ENCODE measurements at regions not wholly inside any gene's neighbourhood (a gene's known extent, or its start where the extent isn't known, plus 50 kb on each side); places are given as distances from the start of the nearest gene placed in this dataset.

GRCh38 chr7:11244149-11244548, 270.5 kb downstream of the PHF14 start:
- TF ChIP-seq, protein P1, sequence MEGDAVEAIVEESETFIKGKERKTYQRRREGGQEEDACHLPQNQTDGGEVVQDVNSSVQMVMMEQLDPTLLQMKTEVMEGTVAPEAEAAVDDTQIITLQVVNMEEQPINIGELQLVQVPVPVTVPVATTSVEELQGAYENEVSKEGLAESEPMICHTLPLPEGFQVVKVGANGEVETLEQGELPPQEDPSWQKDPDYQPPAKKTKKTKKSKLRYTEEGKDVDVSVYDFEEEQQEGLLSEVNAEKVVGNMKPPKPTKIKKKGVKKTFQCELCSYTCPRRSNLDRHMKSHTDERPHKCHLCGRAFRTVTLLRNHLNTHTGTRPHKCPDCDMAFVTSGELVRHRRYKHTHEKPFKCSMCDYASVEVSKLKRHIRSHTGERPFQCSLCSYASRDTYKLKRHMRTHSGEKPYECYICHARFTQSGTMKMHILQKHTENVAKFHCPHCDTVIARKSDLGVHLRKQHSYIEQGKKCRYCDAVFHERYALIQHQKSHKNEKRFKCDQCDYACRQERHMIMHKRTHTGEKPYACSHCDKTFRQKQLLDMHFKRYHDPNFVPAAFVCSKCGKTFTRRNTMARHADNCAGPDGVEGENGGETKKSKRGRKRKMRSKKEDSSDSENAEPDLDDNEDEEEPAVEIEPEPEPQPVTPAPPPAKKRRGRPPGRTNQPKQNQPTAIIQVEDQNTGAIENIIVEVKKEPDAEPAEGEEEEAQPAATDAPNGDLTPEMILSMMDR (IDR thresholded peaks at IDR 0.05; ENCODE audit: low read depth, low read length) = no peak
- TF ChIP-seq POLR2A (IDR thresholded peaks at IDR 0.05; ENCODE audit: extremely low read depth, insufficient read length) = no peak
- no peak for TF ChIP-seq MYC (IDR thresholded peaks at IDR 0.05; ENCODE audit: low read depth, low read length)
- TF ChIP-seq MAX (IDR thresholded peaks at IDR 0.05; ENCODE audit: low read depth, low read length) = no peak
- no peak for DNase-seq (ENCODE audit: low read depth)
- H3K4me3 ChIP-seq (ENCODE audit: low read depth, low read length) = no peak overlapping the region

GRCh38 chr7:11247545-11247944, 273.9 kb downstream of the PHF14 start:
- no peak for TF ChIP-seq MAX (IDR thresholded peaks at IDR 0.05; ENCODE audit: low read depth, low read length)
- no peak for TF ChIP-seq MYC (IDR thresholded peaks at IDR 0.05; ENCODE audit: low read depth, low read length)
- TF ChIP-seq, protein P1 (IDR thresholded peaks at IDR 0.05; ENCODE audit: low read depth, low read length) = no peak
- no peak for TF ChIP-seq POLR2A (IDR thresholded peaks at IDR 0.05; ENCODE audit: extremely low read depth, insufficient read length)
- DNase-seq (ENCODE audit: low read depth) = no peak
- no peak overlapping the region for H3K4me3 ChIP-seq (ENCODE audit: low read depth, low read length)

GRCh38 chr7:11251436-11251835, 277.8 kb downstream of the PHF14 start:
- no peak for DNase-seq (ENCODE audit: low read depth)
- no peak for TF ChIP-seq POLR2A (IDR thresholded peaks at IDR 0.05; ENCODE audit: extremely low read depth, insufficient read length)
- TF ChIP-seq, protein P1 (IDR thresholded peaks at IDR 0.05; ENCODE audit: low read depth, low read length) = no peak
- TF ChIP-seq MYC (IDR thresholded peaks at IDR 0.05; ENCODE audit: low read depth, low read length) = no peak
- no peak for TF ChIP-seq MAX (IDR thresholded peaks at IDR 0.05; ENCODE audit: low read depth, low read length)
- H3K4me3 ChIP-seq (ENCODE audit: low read depth, low read length) = no peak overlapping the region

- TF ChIP-seq MYC (IDR thresholded peaks at IDR 0.05; ENCODE audit: low read depth, low read length) (no peak), MAX (IDR thresholded peaks at IDR 0.05; ENCODE audit: low read depth, low read length) (no peak), POLR2A (IDR thresholded peaks at IDR 0.05; ENCODE audit: extremely low read depth, insufficient read length) (no peak)
- TF ChIP-seq, protein P1 (IDR thresholded peaks at IDR 0.05; ENCODE audit: low read depth, low read length) = no peak
- no peak overlapping the region for H3K4me3 ChIP-seq (ENCODE audit: low read depth, low read length)
- no peak for DNase-seq (ENCODE audit: low read depth)
These were observed 278.4 kb downstream of the PHF14 start for GRCh38 chr7:11252011-11252607.

DNA sequence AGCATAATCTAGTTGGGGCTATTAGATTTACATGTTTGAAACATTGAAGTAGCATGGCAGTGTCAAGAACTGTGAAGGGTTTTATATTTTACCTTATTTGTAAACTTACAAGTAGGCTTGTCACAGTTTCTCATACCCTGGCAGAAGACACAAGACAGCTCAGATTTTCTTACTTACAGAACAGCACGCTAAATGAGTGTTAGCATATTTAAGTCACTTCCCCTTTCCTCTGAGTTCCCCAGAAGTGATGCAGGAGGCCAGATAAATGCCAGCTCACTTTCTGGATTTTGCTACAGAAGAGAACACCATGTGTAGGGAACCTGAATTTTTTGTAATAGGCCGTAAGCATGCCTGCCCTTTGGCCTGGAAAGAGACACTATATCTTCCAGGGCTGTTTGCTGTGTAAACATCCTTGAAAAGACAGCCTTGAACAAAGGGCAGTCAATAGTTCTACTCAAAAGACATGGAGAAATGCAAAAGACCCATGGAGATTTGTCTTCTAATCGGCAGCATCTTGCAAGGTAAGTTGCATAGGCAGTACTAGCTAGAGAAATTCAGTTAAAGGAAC, 279.1 kb downstream of the PHF14 start:
- no peak for TF ChIP-seq MAX (IDR thresholded peaks at IDR 0.05; ENCODE audit: low read depth, low read length)
- TF ChIP-seq POLR2A (IDR thresholded peaks at IDR 0.05; ENCODE audit: extremely low read depth, insufficient read length) = no peak
- TF ChIP-seq, protein P1 (IDR thresholded peaks at IDR 0.05; ENCODE audit: low read depth, low read length) = no peak
- TF ChIP-seq MYC (IDR thresholded peaks at IDR 0.05; ENCODE audit: low read depth, low read length) = no peak
- peak; percentile 19 for DNase-seq (ENCODE audit: low read depth)

More for the DNA sequence above, 279.1 kb downstream of the PHF14 start:
- no peak overlapping the region for H3K4me3 ChIP-seq (ENCODE audit: low read depth, low read length)
